NCI-H748 (cell line): ENCODE measurements at regions not wholly inside any gene's neighbourhood (a gene's known extent, or its start where the extent isn't known, plus 50 kb on each side); places are given as distances from the start of the nearest gene placed in this dataset.
"Not testable (repeated sequence)": the region's sequence is repeated elsewhere in the genome, so short reads cannot be mapped to it uniquely, and the experiment has no call there.

ENCODE experiments used
- DNase-seq: peaks from one replicate; lab custom pipeline; 2025; ENCODE audit not compliant: unreplicated experiment; lab: John Stamatoyannopoulos, UW

DNA sequence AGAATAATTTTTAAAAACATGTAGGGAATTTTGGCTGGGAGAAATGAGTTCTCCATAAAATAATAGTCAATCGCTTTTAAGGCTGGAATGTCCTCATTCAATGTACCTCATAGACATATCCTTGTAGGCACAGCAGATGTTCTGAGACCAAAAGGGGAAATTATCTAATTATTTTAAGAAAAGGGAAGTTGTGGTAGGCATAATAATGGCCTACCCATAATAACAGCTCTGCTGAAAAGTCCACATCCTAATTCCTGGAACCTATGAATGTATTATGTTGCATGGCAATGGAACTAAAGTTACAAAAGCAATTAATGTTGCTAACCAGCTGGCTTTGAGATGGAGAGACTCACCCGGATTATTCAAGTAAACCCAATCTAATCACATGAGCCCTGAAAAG lies 216.1 kb downstream of the TRIM36 start:
- no peak for DNase-seq

DNA sequence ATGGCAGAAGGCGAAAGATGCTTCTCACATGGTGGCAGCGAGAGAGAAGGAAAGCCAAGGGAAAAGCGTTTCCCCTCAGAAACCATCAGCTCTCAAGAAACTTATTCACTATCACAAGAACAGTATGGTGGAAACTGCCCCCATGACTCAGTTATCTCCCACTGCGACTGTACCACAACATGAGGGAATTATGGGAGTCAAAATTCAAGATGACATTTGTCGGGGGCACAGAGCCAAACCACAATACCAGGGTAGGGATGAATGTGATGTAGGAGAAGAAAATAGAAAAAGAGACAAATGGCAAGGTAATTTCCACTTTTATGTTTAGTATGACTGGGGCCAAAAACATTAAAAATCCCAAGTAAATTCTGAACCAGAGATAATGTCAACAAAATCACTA lies 216.8 kb downstream of the TRIM36 start:
- DNase-seq, result no peak

GRCh38 chr5:114949756-114950155 lies 220.0 kb downstream of the TRIM36 start:
- no peak for DNase-seq

- DNase-seq, result no peak
These were observed 220.6 kb downstream of the TRIM36 start for GRCh38 chr5:114948986-114949621.

GRCh38 chr5:114948363-114948762 lies 221.3 kb downstream of the TRIM36 start:
- no peak for DNase-seq

GRCh38 chr5:114940709-114941108 lies 229.0 kb downstream of the TRIM36 start:
- DNase-seq, result no peak

GRCh38 chr5:114935490-114935889 lies 234.2 kb downstream of the TRIM36 start:
- DNase-seq, result no peak

DNA sequence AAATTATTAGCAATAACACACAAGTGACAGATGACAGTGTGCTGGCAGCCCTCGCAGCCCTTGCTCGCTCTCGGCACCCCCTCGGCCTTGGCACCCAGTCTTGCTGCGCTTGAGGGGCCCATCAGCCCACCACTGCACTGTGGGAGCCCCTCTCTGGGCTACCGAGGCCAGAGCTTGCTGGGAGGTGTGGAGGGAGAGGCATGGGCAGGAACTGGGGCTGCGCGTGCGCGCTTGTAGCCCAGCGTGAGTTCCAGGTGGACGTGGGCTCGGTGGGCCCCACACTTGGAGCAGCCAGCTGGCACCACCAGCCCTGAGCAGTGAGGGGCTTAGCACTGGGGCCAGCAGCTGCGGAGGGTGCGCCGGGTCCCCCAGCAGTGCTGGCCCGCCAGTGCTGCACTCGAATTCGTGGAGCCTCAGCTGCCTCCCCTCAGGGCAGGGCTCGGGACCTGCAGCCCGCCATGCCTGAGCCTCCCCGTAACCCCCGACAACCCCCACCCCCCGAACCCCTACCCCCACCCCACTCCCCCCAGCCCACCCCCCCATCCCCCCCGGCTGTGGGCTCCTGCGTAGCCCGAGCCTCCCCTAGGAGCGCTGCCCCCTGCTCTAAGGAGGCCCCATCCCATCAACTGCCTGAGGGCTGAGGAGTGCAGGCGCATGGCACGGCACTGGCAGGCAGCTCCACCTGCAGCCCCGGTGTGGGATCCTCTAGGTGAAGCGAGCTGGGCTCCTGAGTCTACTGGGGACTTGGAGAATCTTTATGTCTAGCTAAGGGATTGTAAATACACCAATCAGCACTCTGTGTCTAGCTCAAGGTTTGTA lies 240.9 kb downstream of the TRIM36 start:
- no peak for DNase-seq

DNA sequence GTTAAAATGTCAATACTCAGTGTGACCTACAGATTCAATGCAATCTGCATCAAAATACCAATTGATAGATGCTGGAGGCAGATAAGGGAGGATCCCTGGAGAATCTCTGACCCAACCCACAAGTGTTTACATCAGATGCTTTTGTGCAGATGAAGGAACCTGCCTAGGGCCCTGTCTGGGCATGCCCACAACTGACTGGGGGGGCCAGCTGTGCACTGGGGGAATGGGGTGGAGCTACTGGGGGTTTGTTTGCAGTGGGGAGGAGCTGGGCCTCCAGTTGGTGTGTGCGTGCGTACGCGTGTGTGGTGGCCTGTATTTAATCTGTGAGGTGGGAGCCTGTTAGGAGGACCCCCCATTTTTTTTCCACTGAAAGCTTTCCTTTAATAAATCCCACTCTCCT lies 244.9 kb downstream of the TRIM36 start:
- no peak for DNase-seq

DNA sequence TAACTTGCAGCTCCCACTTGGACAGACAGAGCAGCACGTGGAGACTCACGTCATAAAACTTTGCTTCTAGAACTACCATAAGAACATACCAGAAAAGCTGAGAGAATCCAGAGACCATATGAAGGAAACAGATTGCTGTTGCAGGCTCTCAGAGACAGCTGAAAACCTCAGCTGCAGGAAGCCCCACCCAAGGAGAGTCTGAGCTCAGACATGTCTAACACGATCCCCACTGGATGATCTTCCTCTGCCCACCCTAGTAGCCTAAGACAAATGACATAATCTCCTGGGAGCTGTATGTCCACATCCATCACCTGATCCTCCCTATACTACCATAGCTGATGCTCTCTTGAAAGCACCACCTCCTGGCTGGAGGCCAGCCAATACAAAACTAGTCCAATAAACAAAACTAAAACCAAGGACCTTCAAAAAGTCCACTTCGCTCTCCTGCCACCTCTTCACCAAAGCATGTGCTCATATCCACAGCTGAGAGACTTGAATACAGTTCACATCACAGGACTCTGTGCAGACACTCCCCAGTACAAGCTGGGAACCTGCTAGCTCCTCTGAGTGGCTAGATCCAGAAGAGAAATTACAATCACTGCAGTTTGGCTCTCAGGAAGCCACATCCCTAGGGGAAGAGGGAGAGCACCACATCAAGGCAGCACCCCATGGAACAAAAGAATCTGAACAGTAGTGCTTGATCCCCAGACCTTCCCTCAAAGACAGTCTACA lies 257.4 kb downstream of the TRIM36 start:
- DNase-seq, result no peak

- DNase-seq, result no peak
These were observed 259.0 kb downstream of the TRIM36 start for GRCh38 chr5:114910727-114911126.

DNA sequence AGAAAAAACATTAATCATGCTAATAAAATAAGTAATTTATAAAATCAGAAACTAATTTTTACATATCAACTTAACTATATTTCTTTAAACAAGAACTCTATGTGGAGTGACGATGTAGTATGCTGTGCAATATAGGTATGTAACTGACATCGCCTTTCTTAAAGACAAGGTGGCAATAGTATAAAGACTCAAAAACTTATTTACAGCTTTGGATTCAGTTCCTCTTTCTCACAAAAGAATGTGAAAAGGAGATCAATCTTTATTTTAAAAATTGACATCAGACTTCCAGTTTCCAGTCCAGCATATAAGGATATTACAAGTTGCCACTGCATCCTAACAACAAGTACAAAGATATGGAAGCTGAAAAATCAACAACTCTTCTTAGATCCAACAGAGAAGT lies 260.3 kb downstream of the TRIM36 start:
- no peak for DNase-seq

DNA sequence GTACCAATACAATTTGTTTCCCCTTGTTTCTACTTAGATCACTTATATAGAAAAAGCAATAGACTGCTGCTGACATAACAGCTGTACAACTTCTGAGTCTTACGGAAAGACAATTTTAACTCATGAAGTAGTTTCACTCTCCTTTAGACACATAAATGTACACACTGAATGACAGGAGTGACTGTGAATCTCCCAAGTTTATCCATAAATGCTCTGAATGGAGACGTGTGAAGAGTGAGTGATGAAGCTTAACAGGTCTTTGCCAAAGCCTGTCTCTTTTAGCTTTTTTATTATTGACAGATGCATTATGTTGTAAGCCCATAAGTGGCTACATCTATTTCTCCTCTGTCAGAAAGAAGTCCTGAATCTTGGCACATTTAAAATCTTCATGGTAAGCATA lies 265.9 kb downstream of the TRIM36 start:
- no peak for DNase-seq

- DNase-seq, result no peak
These were observed 271.1 kb downstream of the TRIM36 start for GRCh38 chr5:114898602-114899001.

DNA sequence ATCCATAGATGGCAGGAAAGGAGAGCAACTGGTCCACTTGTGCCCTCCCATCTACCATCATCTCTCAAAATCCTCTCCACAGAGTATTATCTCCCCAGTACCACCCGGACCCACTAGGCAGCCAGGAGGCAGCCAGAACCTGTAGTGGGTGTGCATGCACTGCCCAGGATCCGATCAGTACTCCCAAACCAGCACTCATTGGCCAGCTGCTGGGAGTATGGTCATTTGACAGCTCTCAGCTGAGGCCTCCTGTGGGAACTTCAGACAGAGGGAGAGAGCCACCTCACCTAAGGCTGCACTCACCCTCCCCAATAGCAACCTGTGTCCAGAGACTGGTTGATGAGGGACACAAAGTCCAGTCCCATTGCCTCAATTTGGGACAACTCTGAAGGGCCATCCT lies 286.0 kb downstream of the TRIM36 start:
- DNase-seq, result no peak

GRCh38 chr5:114859438-114859735 lies 310.3 kb downstream of the TRIM36 start:
- no peak for DNase-seq

DNA sequence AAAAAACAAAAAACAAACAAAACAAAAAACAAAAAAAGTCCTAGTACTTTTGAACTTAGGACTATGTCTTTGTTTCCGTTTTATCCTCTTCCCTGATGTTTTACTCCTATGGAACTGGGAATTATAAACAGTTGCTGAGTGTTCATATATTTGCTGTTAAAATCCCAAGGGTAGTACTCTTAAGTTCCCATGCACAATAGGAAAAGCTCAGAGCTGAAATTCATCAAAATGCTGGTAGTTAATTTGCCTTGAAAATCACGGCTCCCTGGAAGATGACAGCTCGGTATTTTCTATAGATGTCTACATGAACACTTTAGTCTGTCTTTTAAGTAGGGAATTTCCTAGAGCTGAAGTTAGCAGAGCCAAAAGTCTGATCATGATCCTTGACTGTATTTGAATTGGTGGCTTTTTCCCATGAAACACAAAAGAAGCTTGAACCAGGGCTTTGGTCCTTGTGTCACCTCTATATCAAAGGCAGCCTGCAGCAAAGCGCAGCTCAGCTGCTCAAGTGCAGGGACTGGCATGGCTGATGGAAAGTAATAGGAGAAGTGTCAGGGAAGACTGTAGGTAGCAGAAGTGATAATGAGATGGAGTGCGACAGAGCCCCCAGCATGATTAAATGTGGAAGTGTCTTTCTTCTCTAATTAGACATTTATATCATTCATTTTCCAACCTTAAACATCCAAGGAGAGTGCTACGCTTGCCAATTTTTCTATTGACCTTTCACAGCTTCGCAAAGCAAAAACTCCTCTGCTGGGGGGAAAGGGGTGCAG lies 310.9 kb downstream of the TRIM36 start:
- DNase-seq, result no peak

GRCh38 chr5:114857941-114858551 lies 311.7 kb downstream of the TRIM36 start:
- DNase-seq, result no peak

- not testable (repeated sequence) for DNase-seq
These were observed 325.0 kb downstream of the TRIM36 start for GRCh38 chr5:114844711-114845110.

- DNase-seq, result no peak
These were observed 330.3 kb downstream of the TRIM36 start for GRCh38 chr5:114839360-114839759.

- DNase-seq, result no peak
These were observed 330.8 kb downstream of the TRIM36 start for GRCh38 chr5:114838937-114839336.
